Esophagus squamous epithelium (tissue), 4 donors: ENCODE measurements at regions not wholly inside any gene's neighbourhood (a gene's known extent, or its start where the extent isn't known, plus 50 kb on each side); places are given as distances from the start of the nearest gene placed in this dataset.

Source experiments
- POLR2A ChIP-seq, 4 donors: fragments of 450-650 bp; IDR thresholded peaks; one replicate each; pipeline ENCODE4 v1.6.1; 2017; ENCODE audit warnings: antibody characterized with exemption in 4 of 4, mild to moderate bottlenecking in 4 of 4, moderate library complexity in 3 of 4
- TF ChIP-seq, protein P1 (sequence below), 6 experiments: fragments of 450-650 bp in 4 of 6; fragments of 200-600 bp in 2 of 6; sonication (generic) in 2 of 6; IDR thresholded peaks; one replicate each; pipeline ENCODE4 v1.5.1; 2016 to 2019; ENCODE audit warnings: antibody characterized with exemption in 6 of 6, mild to moderate bottlenecking in 4 of 6, moderate library complexity in 4 of 6

DNA sequence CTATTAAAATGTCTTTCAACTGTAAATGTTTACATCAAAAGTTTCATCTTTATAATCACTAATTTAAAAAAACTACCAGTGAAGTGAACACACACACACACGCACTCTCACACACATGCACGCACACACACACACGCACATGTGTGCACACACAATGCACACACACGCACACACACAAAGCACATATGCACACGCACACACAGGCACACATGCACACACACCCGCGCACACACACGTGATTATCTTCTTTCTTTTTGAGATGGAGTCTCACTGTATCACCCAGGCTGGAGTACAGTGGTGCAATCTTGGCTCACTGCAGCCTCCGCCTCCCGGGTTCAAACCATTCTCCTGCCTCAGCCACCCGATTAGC lies 80.0 kb upstream of the FRMD1 start:
- TF ChIP-seq, protein P1, sequence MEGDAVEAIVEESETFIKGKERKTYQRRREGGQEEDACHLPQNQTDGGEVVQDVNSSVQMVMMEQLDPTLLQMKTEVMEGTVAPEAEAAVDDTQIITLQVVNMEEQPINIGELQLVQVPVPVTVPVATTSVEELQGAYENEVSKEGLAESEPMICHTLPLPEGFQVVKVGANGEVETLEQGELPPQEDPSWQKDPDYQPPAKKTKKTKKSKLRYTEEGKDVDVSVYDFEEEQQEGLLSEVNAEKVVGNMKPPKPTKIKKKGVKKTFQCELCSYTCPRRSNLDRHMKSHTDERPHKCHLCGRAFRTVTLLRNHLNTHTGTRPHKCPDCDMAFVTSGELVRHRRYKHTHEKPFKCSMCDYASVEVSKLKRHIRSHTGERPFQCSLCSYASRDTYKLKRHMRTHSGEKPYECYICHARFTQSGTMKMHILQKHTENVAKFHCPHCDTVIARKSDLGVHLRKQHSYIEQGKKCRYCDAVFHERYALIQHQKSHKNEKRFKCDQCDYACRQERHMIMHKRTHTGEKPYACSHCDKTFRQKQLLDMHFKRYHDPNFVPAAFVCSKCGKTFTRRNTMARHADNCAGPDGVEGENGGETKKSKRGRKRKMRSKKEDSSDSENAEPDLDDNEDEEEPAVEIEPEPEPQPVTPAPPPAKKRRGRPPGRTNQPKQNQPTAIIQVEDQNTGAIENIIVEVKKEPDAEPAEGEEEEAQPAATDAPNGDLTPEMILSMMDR (IDR thresholded peaks at IDR 0.05), result no peak
- TF ChIP-seq POLR2A (IDR thresholded peaks at IDR 0.05), result no peak
